OCI-LY3 (cell line): ENCODE measurements at regions not wholly inside any gene's neighbourhood (a gene's known extent, or its start where the extent isn't known, plus 50 kb on each side); places are given as distances from the start of the nearest gene placed in this dataset.

ENCODE experiments used
- EZH2phosphoT487 ChIP-seq: fragments of 200-600 bp; shearing (Covaris generic); IDR thresholded peaks from 2 replicates; pipeline ENCODE4 v1.6.1; 2018; ENCODE audit warnings: antibody characterized with exemption, mixed run types, low read depth
- TF ChIP-seq, protein P1 (sequence below): fragments of 200-600, 300-600 bp; sonication (generic); IDR thresholded peaks from 2 replicates; pipeline ENCODE4 v1.5.1; 2014; ENCODE audit warnings: antibody characterized with exemption, low read length, low read depth

DNA sequence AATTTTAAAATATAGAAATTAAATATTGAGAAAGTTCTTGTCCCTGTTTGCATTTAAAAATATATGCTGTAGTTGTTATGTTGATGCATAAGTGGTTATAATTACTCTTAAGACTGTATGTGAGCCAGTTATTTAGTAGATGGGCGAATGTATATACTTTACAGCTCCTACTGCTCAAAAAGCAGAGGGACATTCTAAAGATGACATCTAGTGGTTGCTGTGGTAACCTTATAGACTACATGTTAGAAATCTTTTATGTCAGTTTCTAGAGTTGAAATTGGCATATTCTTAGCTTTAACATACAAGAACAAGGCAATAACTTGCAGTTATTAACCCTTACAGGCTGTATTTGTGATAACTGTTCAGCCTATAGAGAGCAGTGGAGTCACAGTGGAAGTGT is 160.5 kb downstream of the OLFM4 start:
- no peak for TF ChIP-seq EZH2phosphoT487
- TF ChIP-seq, protein P1, sequence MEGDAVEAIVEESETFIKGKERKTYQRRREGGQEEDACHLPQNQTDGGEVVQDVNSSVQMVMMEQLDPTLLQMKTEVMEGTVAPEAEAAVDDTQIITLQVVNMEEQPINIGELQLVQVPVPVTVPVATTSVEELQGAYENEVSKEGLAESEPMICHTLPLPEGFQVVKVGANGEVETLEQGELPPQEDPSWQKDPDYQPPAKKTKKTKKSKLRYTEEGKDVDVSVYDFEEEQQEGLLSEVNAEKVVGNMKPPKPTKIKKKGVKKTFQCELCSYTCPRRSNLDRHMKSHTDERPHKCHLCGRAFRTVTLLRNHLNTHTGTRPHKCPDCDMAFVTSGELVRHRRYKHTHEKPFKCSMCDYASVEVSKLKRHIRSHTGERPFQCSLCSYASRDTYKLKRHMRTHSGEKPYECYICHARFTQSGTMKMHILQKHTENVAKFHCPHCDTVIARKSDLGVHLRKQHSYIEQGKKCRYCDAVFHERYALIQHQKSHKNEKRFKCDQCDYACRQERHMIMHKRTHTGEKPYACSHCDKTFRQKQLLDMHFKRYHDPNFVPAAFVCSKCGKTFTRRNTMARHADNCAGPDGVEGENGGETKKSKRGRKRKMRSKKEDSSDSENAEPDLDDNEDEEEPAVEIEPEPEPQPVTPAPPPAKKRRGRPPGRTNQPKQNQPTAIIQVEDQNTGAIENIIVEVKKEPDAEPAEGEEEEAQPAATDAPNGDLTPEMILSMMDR: peak; percentile 52
